Fibroblast of skin of scalp (primary cell): ENCODE measurements at regions not wholly inside any gene's neighbourhood (a gene's known extent, or its start where the extent isn't known, plus 50 kb on each side); places are given as distances from the start of the nearest gene placed in this dataset.

Source experiments
- DNase-seq: peaks from one replicate; pipeline ENCODE4 v3.0.0-alpha.2; 2013

GRCh38 chr20:60249436-60249835 is 291.2 kb downstream of the CDH26 start:
- DNase-seq, result peak; percentile 96

GRCh38 chr20:60250251-60250650 is 292.0 kb downstream of the CDH26 start:
- DNase-seq, result no peak

- DNase-seq, result no peak
Observed at GRCh38 chr20:60252866-60253265, 294.6 kb downstream of the CDH26 start.

GRCh38 chr20:60253471-60253870 is 295.2 kb downstream of the CDH26 start:
- DNase-seq, result no peak

- peak; percentile 38 for DNase-seq
Observed at GRCh38 chr20:60254901-60255411, 296.7 kb downstream of the CDH26 start.

GRCh38 chr20:60255415-60255814 is 297.2 kb downstream of the CDH26 start:
- no peak for DNase-seq

GRCh38 chr20:60255866-60256265 is 297.6 kb downstream of the CDH26 start:
- no peak for DNase-seq

GRCh38 chr20:60256811-60257210 is 298.6 kb downstream of the CDH26 start:
- no peak for DNase-seq

GRCh38 chr20:60257671-60258070 is 299.4 kb downstream of the CDH26 start:
- DNase-seq, result no peak

- DNase-seq, result no peak
Observed at GRCh38 chr20:60258255-60258863, 300.1 kb downstream of the CDH26 start.

- DNase-seq, result no peak
Observed at GRCh38 chr20:60261333-60261732, 303.1 kb downstream of the CDH26 start.

GRCh38 chr20:60262967-60263603 is 304.9 kb downstream of the CDH26 start:
- DNase-seq, result no peak

GRCh38 chr20:60263725-60264709 is 305.8 kb downstream of the CDH26 start:
- no peak for DNase-seq

- DNase-seq, result no peak
Observed at GRCh38 chr20:60266177-60266823, 308.1 kb downstream of the CDH26 start.

- no peak for DNase-seq
Observed at GRCh38 chr20:60268491-60268890, 310.3 kb downstream of the CDH26 start.

GRCh38 chr20:60269573-60270162 is 311.4 kb downstream of the CDH26 start:
- peak; percentile 23 for DNase-seq

GRCh38 chr20:60270341-60270740 is 312.1 kb downstream of the CDH26 start:
- no peak for DNase-seq

- no peak for DNase-seq
Observed at GRCh38 chr20:60271597-60271996, 313.4 kb downstream of the CDH26 start.

- DNase-seq, result no peak
Observed at GRCh38 chr20:60272790-60273189, 314.6 kb downstream of the CDH26 start.

GRCh38 chr20:60274717-60275116 is 316.5 kb downstream of the CDH26 start:
- DNase-seq, result no peak

- DNase-seq, result no peak
Observed at GRCh38 chr20:60281295-60281694, 323.1 kb downstream of the CDH26 start.

GRCh38 chr20:60283281-60283680 is 325.1 kb downstream of the CDH26 start:
- DNase-seq, result no peak
